Subcutaneous abdominal adipose tissue (tissue), 5 donors: ENCODE measurements at regions not wholly inside any gene's neighbourhood (a gene's known extent, or its start where the extent isn't known, plus 50 kb on each side); places are given as distances from the start of the nearest gene placed in this dataset.

Source experiments
- H3K27ac ChIP-seq: one replicate; pipeline ENCODE4 v1.7.0; 2013; ENCODE audit warnings: low read depth, mild to moderate bottlenecking, inconsistent platforms, low read length, moderate library complexity
- H3K27me3 ChIP-seq, 5 donors: one replicate each; pipeline ENCODE4 v1.7.0; 2013; ENCODE audit warnings: low read length in 5 of 5, inconsistent platforms in 1 of 5; ENCODE audit not compliant: control insufficient read depth in 5 of 5, insufficient read depth in 4 of 5
- H3K36me3 ChIP-seq, 5 donors: one replicate each; pipeline ENCODE4 v1.7.0; 2013; ENCODE audit warnings: low read length in 5 of 5; ENCODE audit not compliant: control insufficient read depth in 5 of 5, insufficient read depth in 5 of 5
- H3K4me1 ChIP-seq, 5 donors: one replicate each; pipeline ENCODE4 v1.7.0; 2013; ENCODE audit warnings: low read length in 5 of 5, mild to moderate bottlenecking in 3 of 5, moderate library complexity in 1 of 5; ENCODE audit not compliant: control insufficient read depth in 5 of 5, insufficient read depth in 5 of 5
- H3K4me3 ChIP-seq, 5 donors: one replicate each; pipeline ENCODE4 v1.7.0; 2013; ENCODE audit warnings: low read length in 5 of 5, low read depth in 1 of 5
- H3K9ac ChIP-seq, 5 donors: one replicate each; pipeline ENCODE4 v1.7.0; 2013; ENCODE audit warnings: low read length in 5 of 5, mild to moderate bottlenecking in 4 of 5, moderate library complexity in 3 of 5
- H3K9me3 ChIP-seq, 5 donors: one replicate each; pipeline ENCODE4 v1.7.0; 2013; ENCODE audit warnings: low read length in 5 of 5; ENCODE audit not compliant: control insufficient read depth in 5 of 5
- donor health status: healthy.
- donor health status: healthy.
- donor health status: healthy.
- donor health status: healthy.
- donor health status: healthy.

DNA sequence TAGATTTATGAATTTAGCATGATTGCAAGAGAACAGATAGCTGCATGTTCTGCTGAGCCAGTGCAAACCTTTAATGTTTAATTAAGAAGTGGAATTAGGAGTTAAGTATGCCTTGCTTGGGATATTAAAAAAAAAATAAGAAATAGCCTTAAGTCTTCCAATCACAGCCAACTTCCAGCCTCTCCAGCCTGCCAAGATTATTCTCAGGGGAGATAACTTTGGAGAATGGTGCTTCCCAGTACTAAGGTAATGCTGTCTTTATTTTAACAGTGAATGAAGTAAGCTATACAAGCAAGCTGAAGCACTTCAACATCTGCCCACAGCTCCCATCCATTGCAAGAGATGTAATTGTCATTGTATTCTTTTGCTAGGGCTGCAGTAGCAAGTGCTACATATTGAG lies 389.5 kb upstream of the ASIC2 start:
- H3K27me3 ChIP-seq: peaks cover 0 to 2% (median 0%) of the 10 kb centered on the region in 5 donors
- H3K9me3 ChIP-seq: no peaks in the 10 kb centered on the region
- H3K4me3 ChIP-seq: no peak overlapping the region
- no peaks in the 10 kb centered on the region for H3K36me3 ChIP-seq
- H3K9ac ChIP-seq: no peak overlapping the region
- peaks cover 0 to 15% (median 5%) of the 10 kb centered on the region in 5 donors for H3K4me1 ChIP-seq
- H3K27ac ChIP-seq: no peak overlapping the region

DNA sequence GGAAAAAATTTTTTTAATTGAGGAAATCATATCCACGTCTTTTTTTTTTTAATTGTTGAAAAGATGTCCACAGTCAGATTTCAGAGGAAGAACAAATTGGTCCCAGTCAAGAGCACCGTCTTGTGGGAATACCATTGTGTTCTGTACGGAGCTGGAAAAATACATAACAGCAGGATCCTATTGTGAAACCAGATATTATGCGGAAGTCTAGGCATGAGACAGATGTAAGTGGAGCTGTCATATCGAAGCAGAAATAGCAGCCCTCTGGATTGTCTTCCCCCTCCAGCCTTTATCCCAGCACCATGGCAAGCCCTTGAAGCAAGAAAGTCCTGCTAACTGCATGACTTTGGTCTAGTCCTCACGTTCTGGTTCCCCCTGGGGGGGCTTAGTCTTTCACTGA lies 391.6 kb upstream of the ASIC2 start:
- Histone ChIP-seq H3K4me3 (no peak overlapping the region), H3K9ac (no peak overlapping the region), H3K4me1 (peaks cover 0 to 13% (median 5%) of the 10 kb centered on the region in 5 donors), H3K36me3 (no peaks in the 10 kb centered on the region), H3K27ac (no peak overlapping the region), H3K9me3 (peaks cover 0 to 3% (median 0%) of the 10 kb centered on the region in 5 donors), H3K27me3 (peaks cover 0 to 12% (median 2%) of the 10 kb centered on the region in 5 donors)

DNA sequence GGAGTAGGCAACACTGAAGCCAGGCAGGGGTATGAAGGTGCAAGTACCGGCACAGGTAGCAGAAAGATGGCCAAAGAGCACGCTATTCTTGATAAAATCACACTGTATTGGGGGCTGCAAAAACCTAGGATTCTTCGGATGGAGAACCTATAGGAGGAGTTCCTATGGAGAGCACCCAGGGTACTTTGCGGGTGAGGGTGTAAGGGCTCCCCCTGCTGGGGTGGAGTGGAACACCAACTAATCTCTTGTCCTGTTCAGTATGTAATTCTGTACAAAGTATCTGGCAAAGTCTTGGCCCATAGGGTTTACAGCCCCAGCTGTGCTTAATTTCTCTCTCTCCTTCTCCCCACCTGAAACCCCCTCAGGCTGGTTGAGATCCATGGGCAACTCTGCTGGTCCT lies 393.1 kb upstream of the ASIC2 start:
- Histone ChIP-seq H3K36me3 (no peaks in the 10 kb centered on the region), H3K27ac (no peak overlapping the region), H3K4me3 (no peak overlapping the region), H3K9ac (no peak overlapping the region), H3K4me1 (peaks cover 0 to 5% (median 0%) of the 10 kb centered on the region in 5 donors), H3K27me3 (peaks cover 0 to 12% (median 2%) of the 10 kb centered on the region in 5 donors), H3K9me3 (peaks cover 0 to 3% (median 0%) of the 10 kb centered on the region in 5 donors)

DNA sequence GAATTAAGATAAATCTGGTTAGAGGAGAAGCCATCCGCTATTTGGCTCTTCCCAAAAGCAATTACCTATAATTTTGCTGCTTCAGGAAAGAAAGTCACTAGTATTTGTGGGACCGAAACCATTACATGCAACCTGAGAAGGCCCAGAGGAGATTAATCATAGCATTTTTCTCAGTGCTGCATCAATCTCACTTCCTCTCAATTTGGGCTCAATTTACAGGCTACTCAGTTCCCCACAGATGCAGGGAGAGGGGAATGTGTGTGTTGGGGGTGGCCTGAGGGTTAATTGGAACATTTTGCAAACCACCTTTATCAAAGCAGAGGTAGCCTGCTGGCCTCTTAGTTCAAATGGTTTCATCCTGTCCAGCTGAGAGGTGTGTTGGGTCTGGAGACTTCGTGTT lies 394.7 kb upstream of the ASIC2 start:
- no peak overlapping the region for H3K4me3 ChIP-seq

DNA sequence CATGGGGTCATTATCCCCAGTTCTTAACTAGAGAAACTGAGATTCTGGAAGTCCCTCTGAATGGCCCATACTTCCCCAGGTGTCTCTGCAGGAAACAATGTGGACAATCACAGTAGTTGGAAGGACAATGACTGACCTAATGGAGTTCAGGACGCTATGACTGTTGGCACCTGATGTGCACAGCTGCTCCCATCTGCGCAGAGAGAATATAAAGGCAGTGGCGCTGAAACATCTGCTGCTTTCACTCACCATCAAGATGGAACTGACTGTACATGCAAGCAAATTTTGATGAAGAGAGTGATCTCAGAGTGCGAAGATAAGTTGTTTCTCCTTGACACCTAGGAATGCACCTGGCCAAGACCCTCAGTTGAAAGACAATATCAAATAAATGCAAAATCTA lies 395.7 kb upstream of the ASIC2 start:
- Histone ChIP-seq H3K9me3 (peaks cover 0 to 3% (median 0%) of the 10 kb centered on the region in 5 donors), H3K4me3 (no peak overlapping the region), H3K4me1 (no peaks in the 10 kb centered on the region), H3K27me3 (peaks cover 0 to 12% (median 4%) of the 10 kb centered on the region in 5 donors), H3K36me3 (no peaks in the 10 kb centered on the region), H3K27ac (no peak overlapping the region), H3K9ac (no peak overlapping the region)

More for the DNA sequence above, 394.7 kb upstream of the ASIC2 start:
- Histone ChIP-seq H3K27me3 (peaks cover 0 to 12% (median 2%) of the 10 kb centered on the region in 5 donors), H3K36me3 (no peaks in the 10 kb centered on the region), H3K4me1 (peaks cover 0 to under 1% (median 0%) of the 10 kb centered on the region in 5 donors), H3K9ac (no peak overlapping the region), H3K27ac (no peak overlapping the region), H3K9me3 (peaks cover 0 to 3% (median 0%) of the 10 kb centered on the region in 5 donors)

DNA sequence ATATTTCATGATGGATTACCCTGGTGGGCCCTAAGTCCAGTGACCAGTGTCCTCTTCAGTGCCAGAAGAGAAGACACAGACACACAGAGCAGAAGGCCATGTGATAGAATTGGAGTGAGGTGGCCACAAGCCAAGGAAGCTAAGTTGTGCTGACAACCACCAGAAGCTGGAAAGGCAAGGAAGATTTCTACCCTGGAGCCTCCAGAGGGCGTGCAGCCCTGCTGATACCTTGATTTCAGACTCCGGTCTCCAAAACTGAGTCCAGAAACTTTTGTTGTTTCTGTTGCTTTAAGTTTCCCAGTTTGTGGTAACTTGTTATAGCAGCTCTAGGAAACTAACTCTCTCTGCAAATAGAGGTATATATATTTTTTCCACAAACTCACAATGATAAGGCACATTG lies 396.6 kb upstream of the ASIC2 start:
- no peaks in the 10 kb centered on the region for H3K4me1 ChIP-seq
- no peak overlapping the region for H3K27ac ChIP-seq
- H3K27me3 ChIP-seq: peaks cover 0 to 18% (median 4%) of the 10 kb centered on the region in 5 donors
- H3K9ac ChIP-seq: no peak overlapping the region
- no peak overlapping the region for H3K4me3 ChIP-seq
- no peaks in the 10 kb centered on the region for H3K36me3 ChIP-seq
- peaks cover 0 to 3% (median 0%) of the 10 kb centered on the region in 5 donors for H3K9me3 ChIP-seq

DNA sequence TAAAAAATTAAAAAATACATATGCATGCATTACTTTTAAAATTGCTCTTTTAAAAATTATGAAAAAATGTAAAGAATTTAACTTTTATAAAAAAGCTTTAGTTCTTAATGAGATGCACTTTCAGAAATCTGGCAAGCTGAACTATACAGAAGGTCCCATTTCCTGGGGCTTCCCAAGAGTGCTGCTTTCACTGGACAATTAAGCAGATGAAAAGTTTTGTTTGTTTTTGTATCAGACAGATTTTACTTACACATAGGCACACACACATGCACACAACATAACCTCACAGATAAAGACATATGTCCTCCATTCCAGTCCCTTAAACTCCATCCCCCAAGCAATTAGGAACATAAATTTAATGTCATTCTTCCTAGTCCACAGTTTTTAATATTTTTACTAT lies 402.3 kb upstream of the ASIC2 start:
- Histone ChIP-seq H3K4me3 (no peak overlapping the region), H3K9me3 (no peaks in the 10 kb centered on the region), H3K4me1 (no peaks in the 10 kb centered on the region), H3K9ac (no peak overlapping the region), H3K27me3 (peaks cover 0 to 6% (median 2%) of the 10 kb centered on the region in 5 donors), H3K36me3 (no peaks in the 10 kb centered on the region), H3K27ac (no peak overlapping the region)

DNA sequence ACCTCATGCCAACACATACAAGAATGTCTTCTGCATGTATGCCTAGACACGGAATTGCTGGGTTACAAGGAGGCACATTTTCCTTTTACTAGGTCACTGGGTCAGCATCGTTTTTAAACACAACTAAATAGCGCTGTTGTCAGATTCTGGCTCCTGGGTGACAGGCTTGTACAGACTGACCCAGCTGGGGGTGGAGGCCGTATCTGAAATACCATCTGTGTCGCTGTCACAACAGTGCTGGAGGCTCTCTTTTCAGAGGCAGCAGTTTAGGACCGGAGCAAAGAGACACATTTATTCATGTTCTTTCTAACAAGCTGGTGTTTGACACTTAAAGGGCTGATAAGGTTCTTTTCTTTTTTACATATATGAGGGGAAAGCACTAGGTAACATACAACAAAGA lies 403.0 kb upstream of the ASIC2 start:
- no peaks in the 10 kb centered on the region for H3K9me3 ChIP-seq
- peaks cover 0 to 6% (median 2%) of the 10 kb centered on the region in 5 donors for H3K27me3 ChIP-seq
- H3K4me1 ChIP-seq: no peaks in the 10 kb centered on the region
- H3K27ac ChIP-seq: no peak overlapping the region
- H3K36me3 ChIP-seq: no peaks in the 10 kb centered on the region
- no peak overlapping the region for H3K9ac ChIP-seq
- H3K4me3 ChIP-seq: no peak overlapping the region

DNA sequence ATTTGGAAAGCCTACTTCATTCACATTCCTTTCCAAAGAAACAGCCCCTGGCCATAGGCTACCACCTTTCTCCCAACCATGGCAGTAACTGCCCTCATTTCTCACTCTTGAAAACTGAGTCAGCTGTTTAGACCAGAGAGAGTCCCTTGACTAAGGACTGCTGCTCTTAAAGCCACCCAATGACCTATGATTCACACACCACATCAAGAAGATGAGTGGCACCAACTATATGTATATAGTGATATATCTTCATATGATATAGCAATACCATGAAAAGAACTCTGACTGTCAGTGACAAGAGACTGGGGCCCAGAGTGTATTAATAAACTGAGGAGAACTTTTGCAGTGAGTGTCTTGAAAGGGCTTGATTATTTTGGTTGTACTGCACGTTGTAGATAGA lies 404.5 kb upstream of the ASIC2 start:
- Histone ChIP-seq H3K36me3 (no peaks in the 10 kb centered on the region), H3K9ac (no peak overlapping the region), H3K27me3 (peaks cover 0 to 8% (median 5%) of the 10 kb centered on the region in 5 donors), H3K9me3 (no peaks in the 10 kb centered on the region), H3K4me3 (no peak overlapping the region), H3K4me1 (no peaks in the 10 kb centered on the region), H3K27ac (no peak overlapping the region)

DNA sequence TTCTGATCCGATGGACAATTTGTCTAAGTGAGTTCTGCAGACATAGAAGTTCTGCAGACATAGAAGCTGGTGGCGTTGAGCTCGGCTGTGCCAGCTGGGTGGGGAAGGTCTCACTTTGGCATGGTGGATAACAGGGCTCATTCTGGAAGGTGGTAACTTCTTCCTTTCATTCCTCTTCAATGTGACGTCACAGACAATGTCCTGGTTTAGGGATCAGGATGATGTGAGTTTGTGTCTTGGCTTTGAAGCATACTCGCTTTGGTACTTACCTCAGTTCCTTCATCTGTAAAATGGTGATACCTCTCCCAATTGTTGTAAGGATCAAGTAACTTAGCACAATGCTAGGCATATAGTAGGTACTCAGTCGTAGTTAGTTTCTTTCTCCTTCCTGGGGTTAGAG lies 408.8 kb upstream of the ASIC2 start:
- Histone ChIP-seq H3K27ac (no peak overlapping the region), H3K27me3 (peaks cover 0 to 8% (median 0%) of the 10 kb centered on the region in 5 donors), H3K9ac (no peak overlapping the region), H3K9me3 (peaks cover 0 to 3% (median 0%) of the 10 kb centered on the region in 5 donors), H3K4me3 (no peak overlapping the region), H3K36me3 (no peaks in the 10 kb centered on the region), H3K4me1 (no peaks in the 10 kb centered on the region)
